MM.1S (cell line): ENCODE measurements at regions not wholly inside any gene's neighbourhood (a gene's known extent, or its start where the extent isn't known, plus 50 kb on each side); places are given as distances from the start of the nearest gene placed in this dataset.

ENCODE experiments used
- DNase-seq: peaks from one replicate; pipeline ENCODE4 v3.0.0-alpha.2; 2015
- H2AFZ ChIP-seq: fragments of 300-600 bp; sonication (generic); 2 replicates; pipeline ENCODE4 v1.6.0; 2016; ENCODE audit warnings: antibody characterized with exemption, low read length
- H3F3A ChIP-seq: fragments of 300-600 bp; sonication (generic); 2 replicates; pipeline ENCODE4 v1.6.1; 2016; ENCODE audit warnings: mild to moderate bottlenecking, antibody characterized with exemption, low read length, moderate library complexity, mixed read lengths; ENCODE audit not compliant: insufficient read depth
- H3K27ac ChIP-seq: fragments of 300-600 bp; sonication (generic); 2 replicates; pipeline ENCODE4 v1.5.1; 2016; ENCODE audit warnings: mild to moderate bottlenecking, low read length
- H3K27me3 ChIP-seq: fragments of 300-600 bp; sonication (generic); replicated peaks from 2 replicates; pipeline ENCODE4 v1.6.0; 2016; ENCODE audit warnings: low read length; ENCODE audit not compliant: insufficient read depth
- H3K36me3 ChIP-seq: fragments of 300-600 bp; sonication (generic); replicated peaks from 2 replicates; pipeline ENCODE4 v1.6.1; 2016; ENCODE audit warnings: mild to moderate bottlenecking, low read length, mixed read lengths; ENCODE audit not compliant: insufficient read depth
- H3K4me1 ChIP-seq: fragments of 300-600 bp; sonication (generic); 2 replicates; pipeline ENCODE4 v1.6.1; 2016; ENCODE audit warnings: low read length, mixed read lengths
- H3K4me2 ChIP-seq: fragments of 300-600 bp; sonication (generic); 2 replicates; pipeline ENCODE4 v1.6.0; 2016; ENCODE audit warnings: low read depth, low read length
- H3K4me3 ChIP-seq: fragments of 300-600 bp; sonication (generic); 2 replicates; pipeline ENCODE4 v1.5.1; 2016; ENCODE audit warnings: low read length, mixed read lengths
- H3K79me2 ChIP-seq: fragments of 300-600 bp; sonication (generic); 2 replicates; pipeline ENCODE4 v1.6.1; 2016; ENCODE audit warnings: mixed run types, low read length, mixed read lengths
- H3K9ac ChIP-seq: fragments of 300-600 bp; sonication (generic); 2 replicates; pipeline ENCODE4 v1.6.1; 2016; ENCODE audit warnings: low read length, mixed read lengths
- H3K9me2 ChIP-seq: fragments of 300-600 bp; sonication (generic); replicated peaks from 2 replicates; pipeline ENCODE4 v1.6.1; 2016; ENCODE audit warnings: mild to moderate bottlenecking, low read length, mixed read lengths; ENCODE audit not compliant: insufficient read depth
- H3K9me3 ChIP-seq: fragments of 300-600 bp; sonication (generic); replicated peaks from 2 replicates; pipeline ENCODE4 v1.6.1; 2016; ENCODE audit warnings: mild to moderate bottlenecking, low read length, mixed read lengths; ENCODE audit not compliant: insufficient read depth
- H4K20me1 ChIP-seq: fragments of 300-600 bp; sonication (generic); 2 replicates; pipeline ENCODE4 v1.6.1; 2016; ENCODE audit warnings: mild to moderate bottlenecking, low read length, moderate library complexity, mixed read lengths; ENCODE audit not compliant: insufficient read depth
- EZH2 ChIP-seq: fragments of 300-600 bp; sonication (generic); optimal IDR thresholded peaks from 2 replicates; pipeline ENCODE3; 2017; ENCODE audit warnings: low read depth, mild to moderate bottlenecking, antibody characterized with exemption, low read length, mixed read lengths
- EZH2phosphoT487 ChIP-seq: fragments of 300-600 bp; sonication (generic); IDR thresholded peaks from 2 replicates; pipeline ENCODE4 v1.6.1; 2018; ENCODE audit warnings: antibody characterized with exemption, low read length
- TF ChIP-seq, protein P1 (sequence below): fragments of 300-600 bp; sonication (generic); IDR thresholded peaks from 2 replicates; pipeline ENCODE4 v1.5.1; 2016; ENCODE audit warnings: antibody characterized with exemption, low read length, mixed read lengths

DNA sequence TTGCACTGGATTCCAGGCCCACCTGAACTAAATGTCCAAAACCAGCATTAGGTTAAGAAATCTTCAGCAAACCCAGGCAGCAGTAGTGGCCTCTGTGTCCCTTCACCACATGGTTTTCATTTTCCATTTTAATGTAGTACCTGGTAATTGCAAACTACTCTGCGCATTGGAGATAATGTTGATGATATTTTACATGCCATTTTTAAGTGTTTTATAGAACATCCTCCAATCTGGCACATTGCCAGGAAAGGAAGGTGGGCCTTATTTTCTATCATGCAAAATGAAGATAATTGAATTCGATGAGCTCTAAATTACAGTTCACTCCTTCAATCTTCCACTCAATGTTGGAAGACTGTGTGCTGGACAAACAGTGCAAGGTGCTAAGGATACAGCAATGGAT, 89.5 kb downstream of the ZC3H11B start:
- H3K27ac ChIP-seq = no peak overlapping the region
- no peaks in the 10 kb centered on the region for H3K36me3 ChIP-seq
- no peaks in the 10 kb centered on the region for H4K20me1 ChIP-seq
- no peaks in the 10 kb centered on the region for H3K4me1 ChIP-seq
- H3K9me3 ChIP-seq = no peaks in the 10 kb centered on the region
- no peak overlapping the region for H2AFZ ChIP-seq
- no peaks in the 10 kb centered on the region for H3K27me3 ChIP-seq
- no peaks in the 10 kb centered on the region for H3K9me2 ChIP-seq
- no peak for TF ChIP-seq EZH2phosphoT487
- no peak for TF ChIP-seq EZH2
- TF ChIP-seq, protein P1, sequence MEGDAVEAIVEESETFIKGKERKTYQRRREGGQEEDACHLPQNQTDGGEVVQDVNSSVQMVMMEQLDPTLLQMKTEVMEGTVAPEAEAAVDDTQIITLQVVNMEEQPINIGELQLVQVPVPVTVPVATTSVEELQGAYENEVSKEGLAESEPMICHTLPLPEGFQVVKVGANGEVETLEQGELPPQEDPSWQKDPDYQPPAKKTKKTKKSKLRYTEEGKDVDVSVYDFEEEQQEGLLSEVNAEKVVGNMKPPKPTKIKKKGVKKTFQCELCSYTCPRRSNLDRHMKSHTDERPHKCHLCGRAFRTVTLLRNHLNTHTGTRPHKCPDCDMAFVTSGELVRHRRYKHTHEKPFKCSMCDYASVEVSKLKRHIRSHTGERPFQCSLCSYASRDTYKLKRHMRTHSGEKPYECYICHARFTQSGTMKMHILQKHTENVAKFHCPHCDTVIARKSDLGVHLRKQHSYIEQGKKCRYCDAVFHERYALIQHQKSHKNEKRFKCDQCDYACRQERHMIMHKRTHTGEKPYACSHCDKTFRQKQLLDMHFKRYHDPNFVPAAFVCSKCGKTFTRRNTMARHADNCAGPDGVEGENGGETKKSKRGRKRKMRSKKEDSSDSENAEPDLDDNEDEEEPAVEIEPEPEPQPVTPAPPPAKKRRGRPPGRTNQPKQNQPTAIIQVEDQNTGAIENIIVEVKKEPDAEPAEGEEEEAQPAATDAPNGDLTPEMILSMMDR = no peak
- H3K79me2 ChIP-seq = no peaks in the 10 kb centered on the region
- no peak for DNase-seq
- no peak overlapping the region for H3K4me3 ChIP-seq
- no peak overlapping the region for H3K9ac ChIP-seq
- no peaks in the 10 kb centered on the region for H3F3A ChIP-seq
- H3K4me2 ChIP-seq = no peak overlapping the region

DNA sequence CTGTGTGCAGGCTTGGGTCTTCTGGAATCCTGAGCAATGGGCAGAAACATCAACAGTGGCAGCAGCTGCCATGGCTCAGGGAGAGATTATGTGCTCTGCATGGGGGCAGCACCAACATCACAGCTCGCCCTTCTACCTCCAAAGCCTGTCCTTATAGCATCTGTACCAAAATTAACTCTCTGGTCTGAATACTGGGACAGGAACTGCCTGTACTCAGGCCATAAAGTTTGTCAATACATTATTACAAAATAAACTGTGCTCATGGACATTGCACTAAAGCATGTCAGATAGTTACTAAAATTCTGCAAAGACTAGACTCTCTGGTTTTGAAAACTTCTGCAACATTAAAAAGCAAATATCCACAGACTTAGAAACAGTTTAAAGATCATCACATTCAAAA, 91.6 kb downstream of the ZC3H11B start:
- H3K4me2 ChIP-seq = no peak overlapping the region
- no peak overlapping the region for H3K9ac ChIP-seq
- H4K20me1 ChIP-seq = no peaks in the 10 kb centered on the region
- TF ChIP-seq EZH2 (no peak), EZH2phosphoT487 (no peak)
- TF ChIP-seq, protein P1 = no peak
- H3K27me3 ChIP-seq = no peaks in the 10 kb centered on the region
- no peak for DNase-seq
- H2AFZ ChIP-seq = no peak overlapping the region
- H3K9me3 ChIP-seq = no peaks in the 10 kb centered on the region
- no peaks in the 10 kb centered on the region for H3K9me2 ChIP-seq
- no peaks in the 10 kb centered on the region for H3K4me1 ChIP-seq
- no peaks in the 10 kb centered on the region for H3K79me2 ChIP-seq
- no peak overlapping the region for H3K27ac ChIP-seq
- no peak overlapping the region for H3K4me3 ChIP-seq
- H3F3A ChIP-seq = no peaks in the 10 kb centered on the region
- H3K36me3 ChIP-seq = no peaks in the 10 kb centered on the region

DNA sequence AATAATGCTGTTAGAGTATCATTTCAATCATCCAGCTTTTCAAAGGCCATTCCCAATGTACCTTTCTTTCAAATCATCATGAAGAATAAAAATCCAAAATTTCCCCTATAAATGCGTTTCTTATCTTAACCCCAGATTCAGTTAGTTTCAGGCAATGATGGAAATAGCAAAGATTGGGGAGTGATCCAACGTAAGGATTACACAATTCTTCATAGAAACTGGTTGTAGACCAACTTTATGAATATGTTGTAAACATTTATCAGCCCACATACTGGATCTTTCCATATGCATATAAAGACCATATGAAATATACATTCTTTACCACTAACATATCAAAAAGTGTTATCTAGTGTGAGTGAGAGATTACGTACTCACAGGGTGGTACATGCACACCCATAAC, 92.7 kb downstream of the ZC3H11B start:
- H3K79me2 ChIP-seq = no peaks in the 10 kb centered on the region
- H3K9me2 ChIP-seq = no peaks in the 10 kb centered on the region
- no peaks in the 10 kb centered on the region for H3K9me3 ChIP-seq
- H3K9ac ChIP-seq = no peak overlapping the region
- H3K27ac ChIP-seq = no peak overlapping the region
- no peak overlapping the region for H2AFZ ChIP-seq
- TF ChIP-seq EZH2phosphoT487 (no peak), EZH2 (no peak)
- TF ChIP-seq, protein P1 = no peak
- H3K27me3 ChIP-seq = no peaks in the 10 kb centered on the region
- H3K4me2 ChIP-seq = no peak overlapping the region
- no peaks in the 10 kb centered on the region for H3K36me3 ChIP-seq
- H3K4me3 ChIP-seq = no peak overlapping the region
- H3F3A ChIP-seq = no peaks in the 10 kb centered on the region
- DNase-seq = no peak
- no peaks in the 10 kb centered on the region for H4K20me1 ChIP-seq
- H3K4me1 ChIP-seq = no peaks in the 10 kb centered on the region
